DND-41 (cell line): ENCODE measurements at regions not wholly inside any gene's neighbourhood (a gene's known extent, or its start where the extent isn't known, plus 50 kb on each side); places are given as distances from the start of the nearest gene placed in this dataset.
A peak's percentile ranks its signal among the peaks of the same experiment; 100 is the strongest.

Experiments used
- ATAC-seq: fragments of 200-7000 bp; cut with Tn5 transposase; 3 replicates; pipeline ENCODE4 v1.9.1; 2021; ENCODE audit warnings: low read depth; ENCODE audit not compliant: insufficient read depth
- DNase-seq: peaks from one replicate; pipeline ENCODE4 v3.0.0-alpha.2; 2020
- H2AFZ ChIP-seq: 2 replicates; pipeline ENCODE4 v1.6.0; 2012; ENCODE audit warnings: low read depth, low read length
- H3K27ac ChIP-seq: 2 replicates; pipeline ENCODE4 v1.5.1; 2012; ENCODE audit warnings: low read length, inconsistent platforms
- H3K27me3 ChIP-seq: fragments of 200-600 bp; sonication (generic); 2 replicates; pipeline ENCODE4 v1.6.0; 2012; ENCODE audit warnings: low read length, mild to moderate bottlenecking, inconsistent platforms; ENCODE audit not compliant: insufficient read depth, poor library complexity
- H3K36me3 ChIP-seq: 2 replicates; pipeline ENCODE4 v1.5.1; 2012; ENCODE audit warnings: low read length, inconsistent platforms; ENCODE audit not compliant: insufficient read depth
- H3K4me1 ChIP-seq: 2 replicates; pipeline ENCODE4 v1.5.1; 2012; ENCODE audit warnings: mild to moderate bottlenecking, low read length; ENCODE audit not compliant: insufficient read depth
- H3K4me2 ChIP-seq: 2 replicates; pipeline ENCODE4 v1.6.0; 2012; ENCODE audit warnings: mild to moderate bottlenecking, moderate library complexity, low read length, inconsistent platforms; ENCODE audit not compliant: insufficient read depth
- H3K4me3 ChIP-seq, 2 experiments: fragments of 200-600 bp in 1 of 2; shearing (Covaris generic) in 1 of 2; 2 replicates each; pipeline ENCODE4 v1.5.1; 2012 to 2016; ENCODE audit warnings: inconsistent platforms in 2 of 2, low read length in 2 of 2, mild to moderate bottlenecking in 2 of 2, low read depth in 1 of 2, moderate library complexity in 1 of 2
- H3K79me2 ChIP-seq: 2 replicates; pipeline ENCODE4 v1.6.0; 2012; ENCODE audit warnings: low read length, inconsistent platforms; ENCODE audit not compliant: insufficient read depth
- H3K9ac ChIP-seq: 2 replicates; pipeline ENCODE4 v1.6.0; 2012; ENCODE audit warnings: low read depth, mild to moderate bottlenecking, inconsistent platforms, low read length, moderate library complexity
- H3K9me3 ChIP-seq: 2 replicates; pipeline ENCODE4 v1.5.1; 2012; ENCODE audit warnings: low read length, moderate library complexity, mild to moderate bottlenecking, inconsistent platforms; ENCODE audit not compliant: insufficient read depth, severe bottlenecking
- H4K20me1 ChIP-seq: 2 replicates; pipeline ENCODE4 v1.6.0; 2012; ENCODE audit warnings: low read length; ENCODE audit not compliant: insufficient read depth
- CTCF ChIP-seq: IDR thresholded peaks from 2 replicates; pipeline ENCODE4 v1.5.1; 2012; ENCODE audit warnings: borderline replicate concordance, low read length, moderate library complexity, mild to moderate bottlenecking; ENCODE audit not compliant: poor library complexity, severe bottlenecking; ENCODE audit errors: extremely low read depth
- EZH2 ChIP-seq: IDR thresholded peaks from 3 replicates; pipeline ENCODE4 v1.6.1; 2012; ENCODE audit warnings: borderline replicate concordance, low read depth, mild to moderate bottlenecking, moderate library complexity, low read length, inconsistent platforms; ENCODE audit not compliant: severe bottlenecking

- no peaks in the 10 kb centered on the region for H3K27me3 ChIP-seq
- no peak overlapping the region for H2AFZ ChIP-seq
- H3K9ac ChIP-seq, result no peak overlapping the region
- peaks cover 17% of the 10 kb centered on the region for H3K4me1 ChIP-seq
- no peak overlapping the region for H3K4me3 ChIP-seq
- DNase-seq, result no peak
- no peaks in the 10 kb centered on the region for H3K36me3 ChIP-seq
- no peak overlapping the region for H3K4me2 ChIP-seq
- TF ChIP-seq EZH2 (no peak), CTCF (no peak)
- H3K79me2 ChIP-seq, result no peaks in the 10 kb centered on the region
- ATAC-seq, result no peak
- H4K20me1 ChIP-seq, result no peaks in the 10 kb centered on the region
- peak overlapping the region; percentile 63 for H3K27ac ChIP-seq
- H3K9me3 ChIP-seq, result no peaks in the 10 kb centered on the region
Observed at GRCh38 chr5:143515829-143516228, 112.3 kb upstream of the NR3C1 start.

- Histone ChIP-seq H2AFZ (no peak overlapping the region), H3K79me2 (no peaks in the 10 kb centered on the region), H3K9ac (no peak overlapping the region), H3K36me3 (no peaks in the 10 kb centered on the region), H3K27me3 (no peaks in the 10 kb centered on the region), H3K4me3 (no peak overlapping the region), H3K4me2 (no peak overlapping the region), H3K9me3 (no peaks in the 10 kb centered on the region), H3K27ac (no peak overlapping the region), H3K4me1 (peaks cover 17% of the 10 kb centered on the region), H4K20me1 (no peaks in the 10 kb centered on the region)
- no peak for TF ChIP-seq CTCF
- DNase-seq (no peak), ATAC-seq (no peak)
Observed at GRCh38 chr5:143514616-143515335, 111.3 kb upstream of the NR3C1 start.

- H3K4me3 ChIP-seq, result no peak overlapping the region
- no peak for ATAC-seq
- no peaks in the 10 kb centered on the region for H3K9me3 ChIP-seq
- H3K27ac ChIP-seq, result no peak overlapping the region
- no peaks in the 10 kb centered on the region for H4K20me1 ChIP-seq
- no peak for DNase-seq
- no peak overlapping the region for H3K9ac ChIP-seq
- no peak for TF ChIP-seq CTCF
- no peak for TF ChIP-seq EZH2
- no peak overlapping the region for H2AFZ ChIP-seq
- H3K27me3 ChIP-seq, result no peaks in the 10 kb centered on the region
- H3K4me2 ChIP-seq, result no peak overlapping the region
- H3K36me3 ChIP-seq, result no peaks in the 10 kb centered on the region
- peaks cover 17% of the 10 kb centered on the region for H3K4me1 ChIP-seq
- H3K79me2 ChIP-seq, result no peaks in the 10 kb centered on the region
Observed at GRCh38 chr5:143513720-143514119, 110.2 kb upstream of the NR3C1 start.

GRCh38 chr5:143511736-143512135 is 108.2 kb upstream of the NR3C1 start:
- Histone ChIP-seq H3K36me3 (no peaks in the 10 kb centered on the region), H3K4me3 (no peak overlapping the region), H3K4me2 (no peak overlapping the region), H3K9ac (no peak overlapping the region), H2AFZ (no peak overlapping the region), H3K27ac (no peak overlapping the region), H3K4me1 (peaks cover 11% of the 10 kb centered on the region), H4K20me1 (no peaks in the 10 kb centered on the region), H3K9me3 (no peaks in the 10 kb centered on the region), H3K79me2 (no peaks in the 10 kb centered on the region), H3K27me3 (no peaks in the 10 kb centered on the region)
- ATAC-seq (no peak), DNase-seq (no peak)
- TF ChIP-seq EZH2 (no peak), CTCF (no peak)
